Prostate gland (tissue), 2 donors: ENCODE measurements at regions not wholly inside any gene's neighbourhood (a gene's known extent, or its start where the extent isn't known, plus 50 kb on each side); places are given as distances from the start of the nearest gene placed in this dataset.

ENCODE experiments used
- DNase-seq: peaks from one replicate; pipeline ENCODE4 v3.0.0-alpha.2; 2019; ENCODE audit warnings: low spot score
- H3K27ac ChIP-seq, 2 donors: fragments of 200-600 bp; sonication (generic); 2 replicates each; pipeline ENCODE4 v1.5.1; 2017 to 2019
- H3K27me3 ChIP-seq: fragments of 200-600 bp; sonication (generic); replicated peaks from 2 replicates; pipeline ENCODE4 v1.5.1; 2019; ENCODE audit not compliant: insufficient read depth
- H3K36me3 ChIP-seq, 2 donors: fragments of 200-600 bp; sonication (generic); 1 replicate in 1 of 2; 2 replicates in 1 of 2; pipeline versions ENCODE4 v1.5.1 to v1.8.1; 2017 to 2019
- H3K4me1 ChIP-seq: fragments of 200-600 bp; sonication (generic); replicated peaks from 2 replicates; pipeline ENCODE4 v1.5.1; 2019
- H3K4me3 ChIP-seq, 2 donors: fragments of 200-600 bp; sonication (generic); 2 replicates each; pipeline ENCODE4 v1.5.1; 2017 to 2019
- H3K9me3 ChIP-seq: fragments of 200-600 bp; sonication (generic); 2 replicates; pipeline ENCODE4 v1.5.1; 2017
- POLR2A ChIP-seq: fragments of 450-650 bp; IDR thresholded peaks from one replicate; pipeline ENCODE4 v1.6.1; 2016; ENCODE audit warnings: antibody characterized with exemption, mild to moderate bottlenecking
- POLR2AphosphoS5 ChIP-seq: sonication (generic); formaldehyde crosslinking; IDR thresholded peaks from one replicate; pipeline ENCODE4 v1.6.1; 2017; ENCODE audit warnings: antibody characterized with exemption
- WGBS: methylation state at CpG from one replicate; pipeline ENCODE4 v1.1.5; 2018; 5-methylcytosine and 5-hydroxymethylcytosine counted together
- intact Hi-C: fragments of 100-400 bp; cut with DNase I; formaldehyde crosslinking; loops from one replicate; pipeline ENCODE4 v1.14.2; 2022
- TF ChIP-seq, protein P1 (sequence below), 4 experiments: fragments of 200-600 bp in 2 of 4; fragments of 450-650 bp in 2 of 4; sonication (generic) in 2 of 4; IDR thresholded peaks; 1 replicate in 3 of 4; 2 replicates in 1 of 4; pipeline ENCODE4 v1.5.1; 2016 to 2019; ENCODE audit warnings: antibody characterized with exemption in 4 of 4, mild to moderate bottlenecking in 2 of 4, moderate library complexity in 2 of 4

- Histone ChIP-seq H3K27ac (no peak overlapping the region), H3K9me3 (no peaks in the 10 kb centered on the region), H3K4me1 (no peaks in the 10 kb centered on the region), H3K36me3 (no peaks in the 10 kb centered on the region), H3K4me3 (no peak overlapping the region), H3K27me3 (no peaks in the 10 kb centered on the region)
- DNase-seq = no peak
- TF ChIP-seq POLR2AphosphoS5 (no peak), POLR2A (no peak)
- TF ChIP-seq, protein P1, sequence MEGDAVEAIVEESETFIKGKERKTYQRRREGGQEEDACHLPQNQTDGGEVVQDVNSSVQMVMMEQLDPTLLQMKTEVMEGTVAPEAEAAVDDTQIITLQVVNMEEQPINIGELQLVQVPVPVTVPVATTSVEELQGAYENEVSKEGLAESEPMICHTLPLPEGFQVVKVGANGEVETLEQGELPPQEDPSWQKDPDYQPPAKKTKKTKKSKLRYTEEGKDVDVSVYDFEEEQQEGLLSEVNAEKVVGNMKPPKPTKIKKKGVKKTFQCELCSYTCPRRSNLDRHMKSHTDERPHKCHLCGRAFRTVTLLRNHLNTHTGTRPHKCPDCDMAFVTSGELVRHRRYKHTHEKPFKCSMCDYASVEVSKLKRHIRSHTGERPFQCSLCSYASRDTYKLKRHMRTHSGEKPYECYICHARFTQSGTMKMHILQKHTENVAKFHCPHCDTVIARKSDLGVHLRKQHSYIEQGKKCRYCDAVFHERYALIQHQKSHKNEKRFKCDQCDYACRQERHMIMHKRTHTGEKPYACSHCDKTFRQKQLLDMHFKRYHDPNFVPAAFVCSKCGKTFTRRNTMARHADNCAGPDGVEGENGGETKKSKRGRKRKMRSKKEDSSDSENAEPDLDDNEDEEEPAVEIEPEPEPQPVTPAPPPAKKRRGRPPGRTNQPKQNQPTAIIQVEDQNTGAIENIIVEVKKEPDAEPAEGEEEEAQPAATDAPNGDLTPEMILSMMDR (IDR thresholded peaks at IDR 0.05) = no peak
- 11% methylated on average over 1 of the region's 1 CpG for WGBS
- intact Hi-C loops = no loop called here
Measured at GRCh38 chr3:76908156-76908555, 131.7 kb upstream of the ROBO2 start.

DNA sequence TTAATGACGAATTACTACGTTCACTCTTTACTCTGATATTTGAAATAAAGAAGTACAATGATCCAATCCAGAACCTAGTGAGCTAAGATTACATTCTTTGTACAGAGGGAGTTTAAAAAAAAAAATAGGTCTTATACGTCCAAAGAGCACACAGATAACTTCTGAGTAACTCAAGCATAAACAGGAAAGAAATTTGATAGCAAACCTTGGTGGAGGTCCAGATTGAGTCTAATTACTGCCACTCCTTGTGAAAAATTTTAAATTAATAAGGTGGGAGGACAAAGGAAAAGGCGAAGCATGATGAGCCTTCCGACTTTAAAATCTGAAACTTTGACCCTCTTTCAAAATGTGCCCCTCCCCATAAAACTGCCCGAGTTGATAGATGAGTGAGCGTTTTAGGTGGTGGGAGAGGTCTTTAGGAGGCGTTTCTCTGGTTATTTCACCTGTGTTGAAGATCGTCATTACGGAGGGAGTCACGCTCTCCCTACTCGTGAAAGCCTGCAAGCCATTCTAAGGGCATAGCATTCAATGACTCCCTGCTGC lies 127.0 kb upstream of the ROBO2 start:
- Histone ChIP-seq H3K27me3 (no peaks in the 10 kb centered on the region), H3K27ac (no peak overlapping the region), H3K9me3 (no peaks in the 10 kb centered on the region), H3K36me3 (no peaks in the 10 kb centered on the region), H3K4me3 (no peak overlapping the region), H3K4me1 (no peaks in the 10 kb centered on the region)
- DNase-seq = no peak
- TF ChIP-seq, protein P1 (IDR thresholded peaks at IDR 0.05) = no peak
- TF ChIP-seq POLR2AphosphoS5 (no peak), POLR2A (no peak)
- WGBS = 67% methylated on average over 12 of the region's 12 CpGs
- intact Hi-C loops = no loop called here

DNA sequence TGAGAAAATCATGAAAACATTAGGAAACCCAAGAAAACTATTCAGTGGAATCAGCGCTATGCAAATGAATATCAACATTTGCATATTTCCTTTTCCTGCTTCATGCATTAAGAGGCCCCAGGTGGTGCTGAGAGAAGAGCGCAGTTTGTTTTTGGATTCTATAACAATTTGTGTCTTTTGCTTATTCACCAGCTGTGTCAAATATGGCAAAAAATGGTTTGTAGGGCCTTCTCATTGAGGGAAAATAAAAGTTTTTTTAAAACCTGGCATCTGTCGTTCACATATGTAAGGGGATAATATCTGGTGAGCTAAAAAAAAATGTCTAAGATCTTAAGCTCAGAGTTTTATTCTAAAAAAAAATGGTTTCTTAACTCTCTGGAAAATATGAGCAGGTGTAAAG lies 122.5 kb upstream of the ROBO2 start:
- DNase-seq = no peak
- 97% methylated on average over 3 of the region's 3 CpGs for WGBS
- no peak overlapping the region for H3K27ac ChIP-seq
- no peak overlapping the region for H3K4me3 ChIP-seq
- H3K27me3 ChIP-seq = no peaks in the 10 kb centered on the region
- intact Hi-C loops = no loop called here
- H3K9me3 ChIP-seq = no peaks in the 10 kb centered on the region
- TF ChIP-seq, protein P1 (IDR thresholded peaks at IDR 0.05) = no peak
- TF ChIP-seq POLR2AphosphoS5 = no peak
- no peak for TF ChIP-seq POLR2A
- H3K4me1 ChIP-seq = no peaks in the 10 kb centered on the region
- H3K36me3 ChIP-seq = no peaks in the 10 kb centered on the region

GRCh38 chr3:76920511-76920910 lies 119.4 kb upstream of the ROBO2 start:
- H3K4me1 ChIP-seq = no peaks in the 10 kb centered on the region
- no peaks in the 10 kb centered on the region for H3K27me3 ChIP-seq
- no peaks in the 10 kb centered on the region for H3K9me3 ChIP-seq
- no peak overlapping the region for H3K27ac ChIP-seq
- intact Hi-C loops = no loop called here
- no peak for TF ChIP-seq POLR2A
- TF ChIP-seq, protein P1 (IDR thresholded peaks at IDR 0.05) = no peak
- TF ChIP-seq POLR2AphosphoS5 = no peak
- no peaks in the 10 kb centered on the region for H3K36me3 ChIP-seq
- no peak overlapping the region for H3K4me3 ChIP-seq
- no peak for DNase-seq

GRCh38 chr3:76923485-76923884 lies 116.4 kb upstream of the ROBO2 start:
- no peak for DNase-seq

More at GRCh38 chr3:76923485-76923884, 116.4 kb upstream of the ROBO2 start:
- Histone ChIP-seq H3K36me3 (no peaks in the 10 kb centered on the region), H3K4me1 (no peaks in the 10 kb centered on the region), H3K9me3 (no peaks in the 10 kb centered on the region), H3K27ac (no peak overlapping the region), H3K4me3 (no peak overlapping the region), H3K27me3 (no peaks in the 10 kb centered on the region)
- TF ChIP-seq, protein P1 (IDR thresholded peaks at IDR 0.05) = no peak
- TF ChIP-seq POLR2A (no peak), POLR2AphosphoS5 (no peak)
- intact Hi-C loops = no loop called here
- 61% methylated on average over 1 of the region's 1 CpG for WGBS
